HCT116 (cell line): ENCODE measurements at regions not wholly inside any gene's neighbourhood (a gene's known extent, or its start where the extent isn't known, plus 50 kb on each side); places are given as distances from the start of the nearest gene placed in this dataset.

Source experiments
- ATAC-seq: fragments of 200-7000 bp; cut with Tn5 transposase; 2 replicates; pipeline ENCODE4 v1.9.1; 2020; ENCODE audit warnings: mild to moderate bottlenecking, moderate library complexity
- BruUV-seq: library from RNA; stranded (reverse); fragments of 400-500 nt; replicated peaks from 2 replicates; lab custom pipeline; 2021; lab: Mats Ljungman, UMichigan
- CTCF ChIA-PET: fragments of 300-600 bp; sonication (Branson Sonifier 250); formaldehyde crosslinking; loops from one replicate; lab custom pipeline; 2021; ENCODE audit warnings: antibody characterized with exemption; lab: Charles Lee
- POLR2A ChIA-PET: fragments of 300-600, 350-600 bp; sonication (Branson Sonifier 250); formaldehyde crosslinking; loops from one replicate; lab custom pipeline; 2021; ENCODE audit warnings: antibody characterized with exemption; lab: Charles Lee
- RAD21 ChIA-PET, 2 experiments: fragments of 300-600 bp; sonication (Branson Sonifier 250); formaldehyde crosslinking; loops; one replicate each; lab custom pipeline; 2023; ENCODE audit warnings: low total read pairs in 2 of 2; ENCODE audit not compliant: uncharacterized antibody in 2 of 2, unreplicated experiment in 2 of 2, low non-redundant PET in 1 of 2; lab: Charles Lee
- DNase-seq: peaks from one replicate; pipeline ENCODE4 v3.0.0-alpha.2; 2010; ENCODE audit warnings: low read depth, low spot score
- H2AFZ ChIP-seq: fragments of 200-600 bp; shearing (Covaris generic), sonication (generic); 2 replicates; pipeline ENCODE4 v1.6.1; 2017; ENCODE audit warnings: low read depth, mixed run types, mixed read lengths, antibody characterized with exemption, low read length; ENCODE audit not compliant: poor library complexity, severe bottlenecking
- H3K27ac ChIP-seq: 2 replicates; pipeline ENCODE4 v1.5.1; 2012; ENCODE audit warnings: low read depth, low read length
- H3K27me3 ChIP-seq: fragments of 200-600 bp; sonication (generic); 2 replicates; pipeline ENCODE4 v1.6.1; 2016; ENCODE audit warnings: mixed run types, low read length, mixed read lengths; ENCODE audit not compliant: insufficient read depth
- H3K36me3 ChIP-seq, 2 experiments: fragments of 200-500 bp in 1 of 2; fragments of 200-600 bp in 1 of 2; sonication (Bioruptor generic) in 1 of 2; sonication (generic) in 1 of 2; 2 replicates each; pipeline versions ENCODE4 v1.5.1 to v1.6.1; 2014 to 2016; ENCODE audit warnings: low read length in 2 of 2, inconsistent platforms in 1 of 2, mixed read lengths in 1 of 2, mixed run types in 1 of 2; ENCODE audit not compliant: insufficient read depth in 2 of 2, control insufficient read depth in 1 of 2
- H3K4me1 ChIP-seq, 2 experiments: fragments of 200-600 bp in 1 of 2; sonication (generic) in 1 of 2; 2 replicates each; pipeline versions ENCODE4 v1.5.1 to v1.6.1; 2012 to 2017; ENCODE audit warnings: low read length in 2 of 2, inconsistent platforms in 1 of 2, mild to moderate bottlenecking in 1 of 2, mixed read lengths in 1 of 2, mixed run types in 1 of 2, moderate library complexity in 1 of 2; ENCODE audit not compliant: insufficient read depth in 2 of 2, control insufficient read depth in 1 of 2
- H3K4me2 ChIP-seq: fragments of 200-600 bp; sonication (generic); 2 replicates; pipeline ENCODE4 v1.6.1; 2017; ENCODE audit warnings: mixed run types, low read length, mixed read lengths
- H3K4me3 ChIP-seq, 2 experiments: fragments of 200-600 bp in 1 of 2; sonication (generic) in 1 of 2; replicated peaks in 1 of 2; 2 replicates each; pipeline ENCODE4 v1.5.1; 2011 to 2016; ENCODE audit warnings: low read length in 2 of 2, control low read depth in 1 of 2, low read depth in 1 of 2, mild to moderate bottlenecking in 1 of 2, mixed read lengths in 1 of 2, mixed run types in 1 of 2
- H3K79me2 ChIP-seq: fragments of 200-600 bp; sonication (generic); 2 replicates; pipeline ENCODE4 v1.6.1; 2017; ENCODE audit warnings: mild to moderate bottlenecking, mixed run types, low read length, moderate library complexity, mixed read lengths; ENCODE audit not compliant: insufficient read depth
- H3K9ac ChIP-seq: fragments of 200-600 bp; sonication (generic); 2 replicates; pipeline ENCODE4 v1.6.1; 2016; ENCODE audit warnings: low read length, mixed read lengths
- H3K9me2 ChIP-seq: fragments of 200-600 bp; sonication (generic), shearing (Covaris generic); 2 replicates; pipeline ENCODE4 v1.6.1; 2017; ENCODE audit warnings: mixed run types, mild to moderate bottlenecking, moderate library complexity; ENCODE audit not compliant: insufficient read depth
- H3K9me3 ChIP-seq, 2 experiments: fragments of 200-500 bp in 1 of 2; fragments of 200-600 bp in 1 of 2; sonication (Bioruptor generic) in 1 of 2; sonication (generic) in 1 of 2; 2 replicates each; pipeline ENCODE4 v1.6.1; 2014 to 2017; ENCODE audit warnings: low read length in 2 of 2, mixed read lengths in 2 of 2, inconsistent platforms in 1 of 2, low read depth in 1 of 2, mild to moderate bottlenecking in 1 of 2, mixed run types in 1 of 2, moderate library complexity in 1 of 2; ENCODE audit not compliant: control insufficient read depth in 1 of 2, insufficient read depth in 1 of 2
- H4K20me1 ChIP-seq: fragments of 200-600 bp; sonication (generic), shearing (Covaris generic); 2 replicates; pipeline ENCODE4 v1.6.1; 2017; ENCODE audit warnings: mixed run types, mild to moderate bottlenecking, moderate library complexity; ENCODE audit not compliant: insufficient read depth
- CBX3 ChIP-seq: IDR thresholded peaks from 2 replicates; pipeline ENCODE4 v1.6.1; 2012; ENCODE audit warnings: low read depth
- EGR1 ChIP-seq: IDR thresholded peaks from 2 replicates; pipeline ENCODE4 v1.6.1; 2012; ENCODE audit warnings: low read depth
- ELF1 ChIP-seq: IDR thresholded peaks from 2 replicates; pipeline ENCODE4 v1.6.1; 2012; ENCODE audit warnings: low read depth, borderline replicate concordance
- FOSL1 ChIP-seq: IDR thresholded peaks from 2 replicates; pipeline ENCODE4 v1.6.1; 2012; ENCODE audit warnings: low read depth
- POLR2AphosphoS5 ChIP-seq: IDR thresholded peaks from 2 replicates; pipeline ENCODE4 v1.6.1; 2011; ENCODE audit warnings: mild to moderate bottlenecking, low read depth, low read length, moderate library complexity
- RAD21 ChIP-seq: IDR thresholded peaks from 2 replicates; pipeline ENCODE4 v1.6.1; 2012; ENCODE audit warnings: low read depth, mild to moderate bottlenecking
- SIN3A ChIP-seq: IDR thresholded peaks from 2 replicates; pipeline ENCODE4 v1.6.1; 2012; ENCODE audit warnings: low read depth
- SP1 ChIP-seq: IDR thresholded peaks from 2 replicates; pipeline ENCODE4 v1.6.1; 2012; ENCODE audit warnings: low read depth
- ZFX ChIP-seq: fragments of 450-650 bp; IDR thresholded peaks from 2 replicates; pipeline ENCODE4 v1.6.1; 2017
- intact Hi-C: fragments of 100-400 bp; cut with micrococcal nuclease; formaldehyde crosslinking; loops from 2 replicates; pipeline ENCODE4 v1.10.0; 2022
- TF ChIP-seq, protein P1 (sequence below): IDR thresholded peaks from 2 replicates; pipeline ENCODE4 v1.6.1; 2012; ENCODE audit warnings: low read depth
- TF ChIP-seq, protein P2 (sequence below): IDR thresholded peaks from 2 replicates; pipeline ENCODE4 v1.6.1; 2012
- TF ChIP-seq, protein P3 (sequence below), 3 experiments: fragments of 200-600 bp in 1 of 3; sonication (generic) in 1 of 3; IDR thresholded peaks in 2 of 3; conservative IDR thresholded peaks in 1 of 3; 2 replicates each; pipeline ENCODE4 v1.5.1; 2012 to 2017; ENCODE audit warnings: low read depth in 2 of 3, low read length in 2 of 3, antibody characterized with exemption in 1 of 3, borderline replicate concordance in 1 of 3, control low read depth in 1 of 3, mild to moderate bottlenecking in 1 of 3, mixed read lengths in 1 of 3, mixed run types in 1 of 3, moderate library complexity in 1 of 3; ENCODE audit not compliant: insufficient read depth in 1 of 3
- TF ChIP-seq, protein P4 (sequence below): IDR thresholded peaks from 2 replicates; pipeline ENCODE4 v1.6.1; 2012

DNA sequence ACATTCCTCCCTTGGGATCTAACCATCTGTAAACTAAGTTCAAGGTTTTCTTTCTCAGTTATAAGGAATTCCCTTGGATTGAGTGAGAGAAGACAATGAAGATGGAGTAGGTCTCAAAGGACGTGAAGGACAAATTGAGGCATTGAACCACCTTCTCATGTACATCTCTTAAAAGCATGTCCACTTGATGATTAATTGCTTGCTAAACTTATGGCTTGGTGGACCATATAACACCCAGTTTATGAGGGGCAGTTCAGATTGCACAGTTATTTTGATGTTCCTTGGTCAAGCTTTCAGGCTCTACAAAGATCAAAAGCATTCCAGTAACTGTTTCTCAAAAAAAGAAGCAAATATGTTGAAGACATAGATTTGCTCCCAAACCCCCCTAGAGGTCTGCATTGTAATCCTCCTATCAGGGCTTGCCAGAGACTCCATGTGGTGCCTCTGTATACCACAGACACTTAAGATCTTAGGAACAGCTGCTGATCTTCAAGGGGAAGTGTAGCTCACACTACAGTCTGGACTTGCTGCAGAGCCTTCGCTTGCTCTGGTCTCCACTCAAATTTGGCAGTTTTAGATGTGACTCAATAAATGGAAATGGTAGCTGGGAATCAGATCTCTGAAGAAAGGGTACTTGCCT lies 56.9 kb upstream of the ALDH1A1 start:
- peak overlapping the region; percentile 8 for H2AFZ ChIP-seq
- H3K4me3 ChIP-seq: no peak overlapping the region
- ChIA-PET RAD21 (no interaction called here), CTCF (interaction anchor here (2.9 kb wide), 1 partner anchor 13 kb away, joined by 14 read pairs; no protein-coding TSS in a partner anchor), POLR2A (no interaction called here)
- no peak overlapping the region for H3K9ac ChIP-seq
- no peaks in the 10 kb centered on the region for H3K27me3 ChIP-seq
- BruUV-seq: no TSS peak
- no peaks in the 10 kb centered on the region for H3K36me3 ChIP-seq
- H4K20me1 ChIP-seq: no peaks in the 10 kb centered on the region
- no peaks in the 10 kb centered on the region for H3K4me1 ChIP-seq
- no peak for TF ChIP-seq CBX3
- TF ChIP-seq POLR2AphosphoS5: no peak
- TF ChIP-seq SP1: no peak
- TF ChIP-seq, protein P1, sequence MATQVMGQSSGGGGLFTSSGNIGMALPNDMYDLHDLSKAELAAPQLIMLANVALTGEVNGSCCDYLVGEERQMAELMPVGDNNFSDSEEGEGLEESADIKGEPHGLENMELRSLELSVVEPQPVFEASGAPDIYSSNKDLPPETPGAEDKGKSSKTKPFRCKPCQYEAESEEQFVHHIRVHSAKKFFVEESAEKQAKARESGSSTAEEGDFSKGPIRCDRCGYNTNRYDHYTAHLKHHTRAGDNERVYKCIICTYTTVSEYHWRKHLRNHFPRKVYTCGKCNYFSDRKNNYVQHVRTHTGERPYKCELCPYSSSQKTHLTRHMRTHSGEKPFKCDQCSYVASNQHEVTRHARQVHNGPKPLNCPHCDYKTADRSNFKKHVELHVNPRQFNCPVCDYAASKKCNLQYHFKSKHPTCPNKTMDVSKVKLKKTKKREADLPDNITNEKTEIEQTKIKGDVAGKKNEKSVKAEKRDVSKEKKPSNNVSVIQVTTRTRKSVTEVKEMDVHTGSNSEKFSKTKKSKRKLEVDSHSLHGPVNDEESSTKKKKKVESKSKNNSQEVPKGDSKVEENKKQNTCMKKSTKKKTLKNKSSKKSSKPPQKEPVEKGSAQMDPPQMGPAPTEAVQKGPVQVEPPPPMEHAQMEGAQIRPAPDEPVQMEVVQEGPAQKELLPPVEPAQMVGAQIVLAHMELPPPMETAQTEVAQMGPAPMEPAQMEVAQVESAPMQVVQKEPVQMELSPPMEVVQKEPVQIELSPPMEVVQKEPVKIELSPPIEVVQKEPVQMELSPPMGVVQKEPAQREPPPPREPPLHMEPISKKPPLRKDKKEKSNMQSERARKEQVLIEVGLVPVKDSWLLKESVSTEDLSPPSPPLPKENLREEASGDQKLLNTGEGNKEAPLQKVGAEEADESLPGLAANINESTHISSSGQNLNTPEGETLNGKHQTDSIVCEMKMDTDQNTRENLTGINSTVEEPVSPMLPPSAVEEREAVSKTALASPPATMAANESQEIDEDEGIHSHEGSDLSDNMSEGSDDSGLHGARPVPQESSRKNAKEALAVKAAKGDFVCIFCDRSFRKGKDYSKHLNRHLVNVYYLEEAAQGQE: no peak
- TF ChIP-seq, protein P2, sequence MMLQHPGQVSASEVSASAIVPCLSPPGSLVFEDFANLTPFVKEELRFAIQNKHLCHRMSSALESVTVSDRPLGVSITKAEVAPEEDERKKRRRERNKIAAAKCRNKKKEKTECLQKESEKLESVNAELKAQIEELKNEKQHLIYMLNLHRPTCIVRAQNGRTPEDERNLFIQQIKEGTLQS: no peak
- no peak for TF ChIP-seq SIN3A
- TF ChIP-seq, protein P3, sequence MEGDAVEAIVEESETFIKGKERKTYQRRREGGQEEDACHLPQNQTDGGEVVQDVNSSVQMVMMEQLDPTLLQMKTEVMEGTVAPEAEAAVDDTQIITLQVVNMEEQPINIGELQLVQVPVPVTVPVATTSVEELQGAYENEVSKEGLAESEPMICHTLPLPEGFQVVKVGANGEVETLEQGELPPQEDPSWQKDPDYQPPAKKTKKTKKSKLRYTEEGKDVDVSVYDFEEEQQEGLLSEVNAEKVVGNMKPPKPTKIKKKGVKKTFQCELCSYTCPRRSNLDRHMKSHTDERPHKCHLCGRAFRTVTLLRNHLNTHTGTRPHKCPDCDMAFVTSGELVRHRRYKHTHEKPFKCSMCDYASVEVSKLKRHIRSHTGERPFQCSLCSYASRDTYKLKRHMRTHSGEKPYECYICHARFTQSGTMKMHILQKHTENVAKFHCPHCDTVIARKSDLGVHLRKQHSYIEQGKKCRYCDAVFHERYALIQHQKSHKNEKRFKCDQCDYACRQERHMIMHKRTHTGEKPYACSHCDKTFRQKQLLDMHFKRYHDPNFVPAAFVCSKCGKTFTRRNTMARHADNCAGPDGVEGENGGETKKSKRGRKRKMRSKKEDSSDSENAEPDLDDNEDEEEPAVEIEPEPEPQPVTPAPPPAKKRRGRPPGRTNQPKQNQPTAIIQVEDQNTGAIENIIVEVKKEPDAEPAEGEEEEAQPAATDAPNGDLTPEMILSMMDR (IDR thresholded peaks at IDR 0.05 in 2 of 3, conservative IDR thresholded peaks at IDR 0.05 in 1 of 3; ENCODE audit: borderline replicate concordance in 1 of 3, insufficient read depth in 1 of 3, low read depth in 2 of 3, low read length in 2 of 3): no peak
- TF ChIP-seq FOSL1: no peak
- TF ChIP-seq, protein P4, sequence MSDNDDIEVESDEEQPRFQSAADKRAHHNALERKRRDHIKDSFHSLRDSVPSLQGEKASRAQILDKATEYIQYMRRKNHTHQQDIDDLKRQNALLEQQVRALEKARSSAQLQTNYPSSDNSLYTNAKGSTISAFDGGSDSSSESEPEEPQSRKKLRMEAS: no peak
- no peak for TF ChIP-seq RAD21
- no peak for TF ChIP-seq ZFX
- TF ChIP-seq EGR1: no peak
- TF ChIP-seq ELF1: no peak
- DNase-seq: no peak
- H3K79me2 ChIP-seq: no peaks in the 10 kb centered on the region
- no peak overlapping the region for H3K27ac ChIP-seq
- H3K9me2 ChIP-seq: no peaks in the 10 kb centered on the region
- ATAC-seq: peak; percentile 63
- H3K9me3 ChIP-seq: no peaks in the 10 kb centered on the region
- intact Hi-C loops: loop anchor here (5.0 kb wide), 1 partner anchor 1568 kb away; no protein-coding TSS in a partner anchor
- no peak overlapping the region for H3K4me2 ChIP-seq
